ENCODE measurements at regions not wholly inside any gene's neighbourhood (a gene's known extent, or its start where the extent isn't known, plus 50 kb on each side); places are given as distances from the start of the nearest gene placed in this dataset.
"Not testable (repeated sequence)": the region's sequence is repeated elsewhere in the genome, so short reads cannot be mapped to it uniquely, and the experiment has no call there.

DNA sequence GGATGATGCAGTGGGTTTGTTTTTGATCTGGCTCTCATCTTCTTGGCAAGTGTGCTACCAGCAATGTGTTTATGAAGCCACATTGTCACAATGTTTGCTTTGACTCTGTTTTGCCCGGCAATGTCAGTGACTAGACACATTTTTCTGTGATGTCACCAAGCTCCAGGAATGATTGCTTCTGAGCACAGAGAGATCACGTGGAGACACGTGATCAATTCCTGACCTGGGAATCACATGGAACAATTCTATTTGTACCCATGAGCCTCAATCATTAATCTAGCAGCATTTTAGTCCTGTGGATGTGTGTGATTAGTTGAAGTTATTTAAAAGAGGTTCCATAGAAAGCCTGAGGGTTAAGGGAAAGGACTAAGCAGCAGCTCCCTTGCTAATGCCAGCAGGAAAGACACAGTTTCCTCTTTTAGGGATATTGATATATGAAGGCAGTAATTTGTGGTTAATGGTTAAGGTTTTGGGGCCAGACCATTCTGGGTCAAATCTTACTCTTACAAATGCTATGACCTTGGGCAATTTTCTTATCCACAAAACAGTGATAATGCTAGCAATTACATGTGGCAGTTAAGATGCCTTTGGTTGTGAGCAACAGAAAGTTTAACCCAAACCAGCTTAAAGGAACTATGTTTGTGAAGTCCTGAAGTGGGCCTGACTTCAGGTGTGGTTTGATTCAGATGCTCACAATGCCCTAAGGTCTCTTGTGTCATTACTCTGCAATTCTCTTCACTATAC is 59.0 kb downstream of the FASLG start:
- DNase-seq (ENCODE audit: insufficient read length, low spot score) (no peak), FAIRE-seq (no peak)

DNA sequence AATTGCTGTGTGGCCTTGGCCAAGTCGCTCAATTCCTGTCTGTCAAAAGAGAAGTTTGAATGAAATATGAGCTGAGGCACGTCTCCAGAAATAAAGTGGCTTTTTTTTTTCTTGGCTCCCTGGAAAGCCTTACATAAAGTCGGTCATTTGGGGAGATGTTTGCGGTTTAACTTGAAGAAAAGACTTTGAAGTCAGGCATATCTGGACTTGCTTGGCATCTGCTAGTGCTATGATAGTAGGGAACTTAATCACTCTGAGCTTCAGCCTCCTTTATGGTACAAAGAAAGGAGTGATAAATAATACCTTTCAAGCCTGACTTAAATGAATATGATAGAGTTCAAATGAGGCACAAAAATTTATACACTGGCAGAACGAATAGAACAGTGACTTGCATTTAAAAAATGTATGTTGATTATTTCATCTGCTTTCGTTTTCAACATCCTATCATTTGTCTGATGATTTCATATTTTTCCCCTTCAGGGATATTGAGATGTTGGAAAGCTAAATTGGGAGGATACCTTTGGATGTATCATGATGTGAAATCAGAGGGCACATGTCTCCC is 60.2 kb downstream of the FASLG start:
- DNase-seq (ENCODE audit: insufficient read length, low spot score) (no peak), FAIRE-seq (no peak)

DNA sequence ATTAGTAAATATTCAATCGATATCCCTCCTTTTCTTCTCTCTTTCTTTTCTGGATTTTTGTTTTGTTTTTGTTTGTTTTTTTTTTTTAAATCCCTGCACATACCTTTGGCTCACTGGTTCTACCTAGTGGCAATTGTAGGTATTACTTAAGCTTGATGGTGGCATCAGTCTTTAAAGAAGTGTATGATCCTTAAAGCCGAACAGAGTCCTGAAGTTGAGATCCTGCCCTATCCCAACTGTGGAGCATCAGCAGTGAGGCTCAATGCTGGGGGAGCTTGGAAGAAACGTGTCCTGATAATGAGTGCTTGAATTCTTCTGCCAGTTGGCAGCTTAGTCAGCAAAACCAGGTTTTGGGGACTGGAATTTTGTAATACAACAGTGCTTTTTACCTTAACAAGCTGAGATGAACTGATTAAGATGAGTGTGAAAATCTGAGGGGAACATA is 60.8 kb downstream of the FASLG start:
- DNase-seq (ENCODE audit: insufficient read length, low spot score): peak; percentile 55
- FAIRE-seq: no peak

DNA sequence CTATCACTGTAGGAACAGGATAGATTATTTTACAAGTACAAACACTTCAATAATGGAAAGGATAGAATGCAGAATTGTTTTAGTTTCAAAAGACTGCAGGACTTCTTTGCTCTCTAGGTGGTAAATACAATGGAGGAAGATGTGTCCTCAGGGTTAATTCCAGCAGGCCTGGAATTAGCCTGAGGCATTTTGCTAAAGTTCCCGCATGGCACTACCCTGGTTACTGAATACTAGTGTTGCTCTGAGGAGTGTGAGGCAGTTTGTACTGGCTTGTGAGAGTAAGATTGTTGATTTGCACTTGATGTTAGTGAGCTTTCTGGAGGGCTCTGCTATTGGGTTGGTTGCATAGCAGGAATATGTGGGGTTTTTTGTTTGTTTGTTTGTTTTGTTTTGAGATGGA is 61.4 kb downstream of the FASLG start:
- no peak for DNase-seq (ENCODE audit: insufficient read length, low spot score)
- no peak for FAIRE-seq

DNA sequence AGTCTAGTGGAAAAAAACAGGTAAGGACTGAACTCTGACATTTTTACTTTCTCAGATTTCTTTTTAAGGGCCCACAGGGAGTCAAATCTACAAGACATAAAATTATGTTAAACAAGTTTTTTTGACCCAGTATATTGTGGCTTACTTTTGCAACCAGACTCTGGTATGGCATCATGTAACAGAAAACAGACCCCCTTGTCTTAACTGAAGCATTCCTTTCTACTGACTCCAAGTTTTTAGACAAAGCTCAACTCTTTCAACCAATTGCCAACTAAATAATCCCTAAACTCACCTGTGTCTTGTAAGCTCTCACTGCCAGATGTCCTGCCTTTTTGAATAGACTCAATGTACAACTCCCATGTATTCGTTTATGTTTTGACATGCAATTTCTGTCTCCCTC is 64.3 kb downstream of the FASLG start:
- no peak for FAIRE-seq

DNA sequence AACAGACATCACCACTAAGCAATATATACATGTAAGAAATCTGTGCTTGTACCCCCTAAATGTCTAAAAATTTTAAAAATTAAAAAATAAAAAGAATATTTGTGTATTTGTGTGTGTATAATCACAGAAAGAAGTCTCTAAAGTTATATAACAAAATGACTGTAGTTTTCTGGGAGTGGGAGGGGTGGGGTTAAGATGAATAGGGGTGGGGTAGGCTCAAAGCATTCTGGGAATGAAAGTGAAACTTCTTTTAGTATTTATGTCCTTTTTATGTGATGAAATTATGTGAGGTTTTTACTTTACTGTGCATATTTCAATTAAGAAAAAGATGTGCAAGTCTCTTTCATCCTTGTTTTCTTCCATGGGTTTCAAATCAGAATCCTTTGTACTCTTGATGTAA is 65.3 kb downstream of the FASLG start:
- FAIRE-seq: no peak
- DNase-seq (ENCODE audit: insufficient read length, low spot score): no peak

More for the DNA sequence above, 64.3 kb downstream of the FASLG start:
- no peak for DNase-seq (ENCODE audit: insufficient read length, low spot score)

DNA sequence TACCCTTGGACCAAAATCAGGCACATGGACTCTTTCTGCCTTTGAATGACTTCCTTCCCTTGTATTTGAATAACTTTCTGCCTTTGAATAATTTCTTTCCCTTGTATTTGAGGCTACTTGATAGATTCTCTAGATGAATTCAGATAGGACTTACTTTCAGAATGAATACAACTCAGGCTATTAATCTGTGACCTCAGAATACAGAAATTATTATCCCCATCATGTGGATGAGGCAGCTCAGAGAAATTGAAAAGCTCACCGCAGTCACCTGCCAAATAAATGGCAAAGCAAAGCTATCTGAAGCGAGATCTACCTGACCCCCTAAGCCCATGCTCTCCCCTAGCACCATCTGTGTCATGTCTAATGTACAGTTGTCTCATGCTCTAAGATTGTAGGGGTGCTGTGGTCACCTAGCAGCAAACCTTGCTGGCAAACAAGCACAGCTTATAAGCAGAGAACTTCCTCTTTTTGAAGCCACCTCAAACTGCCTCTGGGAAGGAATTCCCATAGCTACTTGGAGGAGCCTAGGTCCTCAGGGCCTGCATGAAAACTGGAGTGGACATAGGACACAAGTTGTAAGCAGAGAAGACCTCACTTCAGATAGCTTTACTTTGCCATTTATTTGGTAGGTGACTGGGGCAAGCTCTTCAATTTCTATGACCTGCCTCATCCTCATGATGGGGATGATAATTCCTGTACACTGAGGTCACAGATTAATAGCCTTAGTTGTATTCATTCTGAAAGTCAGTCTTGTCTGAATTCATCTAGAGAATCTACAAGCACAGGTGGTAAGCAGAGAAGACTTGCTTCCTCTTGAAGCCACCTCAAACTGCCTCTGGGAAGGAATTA is 66.1 kb downstream of the FASLG start:
- no peak for FAIRE-seq
- no peak for DNase-seq (ENCODE audit: insufficient read length, low spot score)

DNA sequence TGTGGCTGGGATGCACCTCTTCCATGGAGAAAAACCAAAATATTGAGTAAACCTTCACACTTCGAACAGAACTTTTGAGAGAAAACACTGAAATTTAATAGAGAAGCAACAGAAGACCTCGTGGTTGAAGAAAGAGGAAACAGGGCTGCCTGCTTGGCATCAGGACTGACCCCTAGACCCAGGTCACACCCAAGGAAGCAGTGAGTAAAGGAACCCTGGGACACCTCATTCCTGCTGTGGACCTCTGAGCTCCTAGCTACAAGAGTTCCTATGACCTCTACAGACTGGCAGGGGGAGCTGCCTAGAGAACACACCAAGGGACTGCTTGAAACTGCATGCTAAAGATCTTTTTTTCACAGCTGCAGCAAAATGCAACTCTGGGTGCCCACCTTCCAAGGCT is 67.8 kb downstream of the FASLG start:
- DNase-seq (ENCODE audit: insufficient read length, low spot score) (no peak), FAIRE-seq (no peak)

DNA sequence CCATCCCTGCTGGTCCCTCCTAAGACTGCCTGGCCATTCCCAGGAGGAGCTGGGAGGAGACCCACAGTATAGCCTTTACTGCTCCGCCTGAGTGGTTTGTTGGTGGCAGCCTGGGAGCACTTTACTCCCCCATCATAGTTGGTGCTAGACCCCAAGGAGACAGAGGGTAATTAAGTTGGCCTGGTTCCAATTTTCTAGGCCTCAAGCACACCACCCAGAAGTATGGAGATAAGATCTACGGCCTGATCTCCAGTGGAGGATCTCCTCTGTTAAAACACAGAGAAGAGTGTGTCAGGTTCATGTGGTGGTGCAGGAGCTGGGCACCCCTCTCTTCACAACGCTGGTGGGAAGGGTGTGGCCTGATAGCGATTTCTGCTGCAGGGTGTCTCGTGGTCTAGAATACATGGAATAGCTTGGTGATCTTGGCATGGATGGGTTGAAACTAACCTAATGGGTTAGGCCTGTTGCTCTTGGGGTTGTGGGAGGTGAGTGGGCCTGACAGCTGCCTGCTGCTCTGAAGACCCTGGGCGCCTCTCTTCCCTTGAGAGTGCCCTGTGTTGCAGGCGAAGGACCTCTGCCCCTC is 68.5 kb downstream of the FASLG start:
- DNase-seq (ENCODE audit: insufficient read length, low spot score) (no peak), FAIRE-seq (no peak)

DNA sequence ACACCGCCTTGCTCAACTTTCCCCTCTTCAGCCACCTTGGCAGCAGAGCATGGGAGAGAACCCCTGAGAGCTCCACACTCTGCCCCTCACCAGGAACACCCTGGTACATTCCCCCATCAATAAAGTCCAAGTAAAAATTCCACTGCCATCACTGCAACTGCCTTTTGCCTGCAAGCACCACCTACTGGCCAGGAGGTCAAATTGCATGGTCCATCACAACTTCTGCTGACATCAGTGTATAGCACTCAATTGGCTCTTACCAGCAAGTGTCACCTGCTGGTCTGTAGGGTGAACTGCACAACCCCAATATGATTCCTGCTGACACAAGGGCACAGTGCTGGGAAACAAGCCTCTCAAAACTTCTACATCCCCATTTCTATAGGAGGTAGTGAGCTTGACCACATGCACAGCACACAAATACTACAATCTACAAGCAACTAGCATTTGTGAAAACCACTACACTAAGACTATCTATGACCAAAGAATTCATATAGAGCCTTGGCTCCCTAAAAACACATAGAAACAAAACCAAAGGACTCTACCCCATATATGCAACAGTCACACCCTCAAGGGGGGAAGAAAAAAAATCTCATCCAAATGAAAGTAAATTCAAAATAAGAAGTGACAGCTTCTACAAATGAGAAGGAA is 69.2 kb downstream of the FASLG start:
- no peak for FAIRE-seq
- DNase-seq (ENCODE audit: insufficient read length, low spot score): no peak

DNA sequence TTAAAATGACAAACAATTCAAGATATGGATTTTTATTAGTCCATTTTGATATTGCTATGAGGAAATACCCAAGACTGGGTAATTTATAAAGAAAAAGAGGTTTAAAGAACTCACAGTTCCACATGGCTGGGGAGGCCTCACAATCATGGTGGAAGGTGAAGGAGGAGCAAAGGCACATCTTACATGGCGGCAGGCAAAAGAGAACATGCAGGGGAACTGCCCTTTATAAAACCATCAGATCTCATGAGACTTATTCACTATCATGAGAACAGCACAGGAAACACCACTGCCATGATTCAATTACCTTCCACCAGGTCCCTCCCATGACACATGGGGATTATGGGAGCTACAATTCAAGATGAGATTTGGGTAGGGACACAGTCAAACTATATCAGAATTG is 69.8 kb downstream of the FASLG start:
- not testable (repeated sequence) for FAIRE-seq; DNase-seq (ENCODE audit: insufficient read length, low spot score)

DNA sequence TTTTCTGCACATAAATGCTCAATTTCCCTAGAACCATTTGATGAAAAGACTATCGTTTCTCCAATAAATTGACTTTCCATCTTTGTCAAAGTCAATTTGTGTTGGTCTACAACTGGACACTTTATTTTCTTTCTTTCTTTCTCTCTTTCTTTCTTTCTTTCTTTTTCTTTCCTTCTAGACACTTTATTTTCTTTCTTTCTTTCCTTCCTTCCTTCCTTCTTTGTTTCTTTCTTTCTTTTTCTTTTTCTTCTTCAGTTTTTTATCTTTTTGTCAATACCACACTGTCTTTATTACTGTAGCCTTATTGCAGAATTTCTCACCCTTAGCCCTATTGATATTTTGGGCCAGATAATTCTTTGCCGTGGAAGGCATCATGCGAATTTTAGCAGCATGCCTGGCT is 73.5 kb downstream of the FASLG start:
- no peak for DNase-seq (ENCODE audit: insufficient read length, low spot score)
- no peak for FAIRE-seq

DNA sequence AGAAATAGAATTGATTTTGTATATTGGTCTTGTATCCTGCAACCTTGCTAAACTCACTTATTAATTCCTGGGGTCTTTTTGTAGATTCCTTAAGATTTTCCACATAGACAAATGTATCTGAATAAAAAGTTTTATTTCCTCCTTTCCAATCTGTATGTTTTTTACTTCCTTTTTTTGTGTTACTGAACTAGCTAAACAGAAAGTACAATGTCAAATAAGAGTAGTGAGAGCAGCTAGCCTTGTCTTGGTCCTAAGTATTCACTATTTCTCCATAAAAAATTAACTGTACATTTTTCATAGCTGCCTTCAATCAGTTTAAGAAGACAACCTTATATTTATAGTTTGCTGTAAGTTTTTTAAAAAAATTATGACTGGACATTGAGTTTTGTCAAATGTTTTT is 74.9 kb downstream of the FASLG start:
- DNase-seq (ENCODE audit: insufficient read length, low spot score) (no peak), FAIRE-seq (no peak)

DNA sequence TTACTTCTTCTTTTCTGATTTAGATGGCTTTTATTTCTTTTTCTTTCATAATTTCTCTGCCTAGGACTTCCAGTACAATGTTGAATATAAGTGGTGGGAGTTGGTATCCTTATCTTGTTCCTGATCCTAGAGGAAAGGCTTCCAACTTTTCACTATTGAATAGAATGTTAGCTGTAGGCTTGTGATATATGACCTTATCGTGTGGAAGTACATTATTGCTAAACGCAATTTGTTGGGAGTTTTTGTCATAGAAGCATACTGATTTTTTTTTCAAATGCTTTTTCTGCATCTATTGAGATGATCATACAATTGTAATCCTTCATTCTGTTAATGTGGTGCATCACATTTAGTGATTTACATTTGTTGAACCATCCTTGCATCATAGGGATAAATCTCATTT is 79.5 kb downstream of the FASLG start:
- DNase-seq (ENCODE audit: insufficient read length, low spot score) (no peak), FAIRE-seq (no peak)

DNA sequence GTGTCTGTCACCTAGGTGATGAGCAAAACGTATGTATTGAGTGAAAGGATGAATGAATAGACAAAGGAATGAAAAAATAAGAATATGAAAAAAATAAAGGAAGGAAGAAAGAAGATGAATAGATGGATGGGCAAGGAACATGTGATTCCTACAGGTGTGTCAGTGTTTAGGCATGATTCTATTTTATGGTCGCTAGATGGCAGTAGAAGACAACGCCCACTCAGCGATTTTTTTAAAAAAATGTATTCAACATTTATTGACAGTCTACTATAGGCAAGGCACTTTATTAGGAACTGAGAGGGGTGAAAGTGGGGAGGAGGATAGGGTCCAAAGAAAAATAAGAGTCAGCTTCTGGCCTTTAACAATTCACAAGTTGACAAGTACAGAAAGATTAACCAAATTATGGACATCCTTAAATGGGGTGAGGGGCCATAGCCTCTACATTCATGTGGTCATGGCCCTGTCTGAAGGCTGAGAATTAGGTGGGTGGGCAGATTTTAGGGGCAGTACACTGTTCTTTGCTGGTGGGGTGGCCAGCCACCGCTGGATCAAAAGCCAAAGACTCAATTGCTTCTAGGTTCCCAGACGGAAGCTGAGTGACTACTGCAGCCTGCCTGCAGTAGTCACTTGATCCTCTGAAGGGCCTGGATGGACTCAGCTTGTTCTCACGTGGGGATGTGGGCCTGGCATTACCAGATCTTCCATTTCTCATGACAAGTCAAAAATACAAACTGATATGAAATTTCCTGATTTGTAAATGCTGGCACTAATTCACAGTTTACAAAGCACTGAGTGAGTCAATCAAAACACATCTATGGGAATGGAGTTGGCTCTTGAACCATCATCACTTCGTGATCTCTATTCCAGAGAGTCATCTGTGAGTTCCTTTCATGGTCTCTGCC is 83.9 kb downstream of the FASLG start:
- no peak for FAIRE-seq

DNA sequence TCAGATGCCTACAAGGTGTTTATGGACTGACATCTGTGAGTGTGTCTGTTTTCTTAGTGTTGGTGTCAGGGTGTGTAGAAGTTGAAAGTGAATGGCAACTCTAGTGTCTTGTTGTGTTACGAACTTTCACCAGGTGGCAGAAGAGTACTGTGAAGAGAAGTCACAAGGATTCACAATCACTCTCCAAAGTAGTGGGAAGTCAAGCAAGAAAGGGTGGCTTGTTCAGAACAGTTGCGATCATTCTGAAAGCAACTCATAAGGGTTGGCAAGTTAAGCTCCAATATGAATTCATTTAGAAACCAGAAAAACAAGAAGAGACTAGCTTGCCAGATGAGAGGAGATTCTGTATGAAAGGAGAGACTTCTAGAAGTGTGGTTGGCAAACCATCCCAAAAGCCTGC is 86.1 kb downstream of the FASLG start:
- peak; percentile 73 for FAIRE-seq
- DNase-seq (ENCODE audit: insufficient read length, low spot score): peak; percentile 51

More for the DNA sequence above, 83.9 kb downstream of the FASLG start:
- DNase-seq (ENCODE audit: insufficient read length, low spot score): no peak

DNA sequence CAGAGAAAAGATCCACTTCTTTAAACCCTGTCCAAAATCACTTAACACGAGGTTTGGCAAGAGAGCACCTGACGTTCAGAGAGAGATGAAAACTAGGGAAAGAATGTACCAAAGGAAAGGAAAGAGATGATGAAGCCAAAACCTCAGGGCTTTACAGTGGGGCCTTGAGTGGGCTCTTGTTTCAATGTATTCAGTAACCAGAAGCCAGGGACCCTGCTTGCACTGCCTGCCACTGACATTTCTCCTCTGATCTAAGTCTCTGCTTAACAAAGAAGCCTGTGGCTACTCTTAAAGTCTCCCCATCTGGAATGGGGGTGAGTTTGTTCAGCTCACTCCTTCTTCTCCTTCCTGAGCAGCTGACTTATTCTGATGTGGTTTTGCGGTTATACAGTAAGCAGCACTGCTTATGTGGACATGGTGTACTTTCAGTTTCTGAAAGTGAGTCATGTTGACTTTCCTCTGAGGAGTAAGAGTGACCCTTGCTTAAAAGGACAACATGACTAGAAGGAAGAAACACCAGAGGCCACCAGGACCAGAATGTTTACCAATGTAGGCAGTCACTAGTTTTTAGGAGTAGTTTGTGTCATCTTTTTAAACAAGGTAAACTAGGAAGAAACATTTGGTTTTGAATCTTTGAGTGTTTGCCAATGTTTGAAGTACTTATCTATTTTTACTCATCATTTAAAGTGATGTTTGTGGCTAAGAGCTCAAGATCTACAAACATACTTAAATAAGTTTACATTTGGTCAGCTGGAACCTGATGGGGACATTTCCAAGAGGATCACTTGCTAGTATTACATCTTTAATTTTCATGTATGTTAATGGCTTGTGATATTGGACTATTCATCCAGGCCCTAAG is 87.4 kb downstream of the FASLG start:
- DNase-seq (ENCODE audit: insufficient read length, low spot score): peak; percentile 72
- FAIRE-seq: no peak

DNA sequence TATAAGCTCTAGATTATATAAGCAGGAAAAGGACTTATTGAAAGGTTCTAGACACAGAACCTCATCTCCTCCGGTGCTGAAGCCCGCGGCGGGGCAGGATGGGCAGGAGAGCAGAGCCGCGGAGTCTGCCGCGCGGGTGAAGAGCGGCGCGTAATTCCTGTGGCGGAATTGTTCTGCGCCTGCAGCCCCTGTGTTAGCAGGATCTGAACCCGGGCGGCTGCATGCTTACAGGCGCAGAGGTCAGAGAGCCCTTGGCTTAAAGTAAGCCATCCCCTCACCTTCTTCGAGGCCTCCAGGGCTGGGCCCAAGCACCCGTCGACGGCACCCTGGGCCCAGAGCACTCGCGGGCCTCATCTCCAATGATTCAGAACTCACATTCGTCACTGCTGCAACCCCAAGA is 89.3 kb downstream of the FASLG start:
- DNase-seq (ENCODE audit: insufficient read length, low spot score) (no peak), FAIRE-seq (no peak)

DNA sequence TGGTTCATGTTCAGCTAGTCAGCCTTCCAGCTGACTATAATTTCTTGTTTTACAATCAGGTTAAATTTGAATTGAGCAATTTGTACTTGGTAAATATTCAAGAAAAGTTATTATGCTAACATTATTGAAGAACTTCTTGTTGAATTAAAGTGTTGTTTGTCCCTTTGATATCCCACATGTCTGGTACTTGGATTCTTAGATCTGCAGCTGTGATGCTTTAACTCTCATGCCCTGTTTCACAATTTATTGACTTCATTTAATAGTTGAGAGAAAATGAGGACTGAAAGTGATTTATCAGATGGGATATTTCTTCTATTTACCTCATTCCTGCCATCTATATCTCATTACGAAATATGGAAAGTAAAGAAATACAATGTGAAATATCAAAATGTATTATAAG is 92.8 kb downstream of the FASLG start:
- no peak for DNase-seq (ENCODE audit: insufficient read length, low spot score)
- FAIRE-seq: no peak
